ENCODE measurements at regions not wholly inside any gene's neighbourhood (a gene's known extent, or its start where the extent isn't known, plus 50 kb on each side); places are given as distances from the start of the nearest gene placed in this dataset.

DNA sequence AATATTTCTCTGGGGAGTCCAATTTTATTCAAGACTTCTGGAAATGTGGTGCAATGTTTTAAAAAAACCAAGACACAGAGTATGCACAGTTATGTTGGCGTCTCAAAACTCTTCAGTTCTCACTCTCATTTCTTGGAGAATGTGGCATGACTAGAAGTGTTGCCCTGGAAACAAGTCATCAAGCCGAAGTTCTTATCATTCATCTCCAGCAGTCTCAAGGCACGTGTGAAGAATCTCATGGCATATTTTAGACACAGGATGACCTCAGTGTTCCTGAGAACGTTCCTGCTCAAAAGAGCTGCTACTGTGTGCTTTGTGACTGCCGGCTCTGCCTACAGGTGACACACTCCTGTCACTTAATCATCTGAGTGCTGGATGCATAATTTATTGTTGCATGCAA is 147.4 kb upstream of the IRX4 start:
- Mint-ChIP-seq H3K4me3 (no peak overlapping the region), H3K27me3 (ENCODE audit: insufficient read depth) (peaks cover 28% of the 10 kb centered on the region), H3K27ac (no peak overlapping the region), H3K36me3 (ENCODE audit: low read depth) (no peaks in the 10 kb centered on the region), H3K4me1 (ENCODE audit: low read depth) (no peaks in the 10 kb centered on the region), H3K9me3 (no peaks in the 10 kb centered on the region)
- DNase-seq (ENCODE audit: low spot score): no peak
- intact Hi-C loops (cut with micrococcal nuclease): no loop called here

GRCh38 chr5:2029206-2029605 is 146.5 kb upstream of the IRX4 start:
- H3K27ac Mint-ChIP-seq: no peak overlapping the region
- no peak for DNase-seq (ENCODE audit: low spot score)

DNA sequence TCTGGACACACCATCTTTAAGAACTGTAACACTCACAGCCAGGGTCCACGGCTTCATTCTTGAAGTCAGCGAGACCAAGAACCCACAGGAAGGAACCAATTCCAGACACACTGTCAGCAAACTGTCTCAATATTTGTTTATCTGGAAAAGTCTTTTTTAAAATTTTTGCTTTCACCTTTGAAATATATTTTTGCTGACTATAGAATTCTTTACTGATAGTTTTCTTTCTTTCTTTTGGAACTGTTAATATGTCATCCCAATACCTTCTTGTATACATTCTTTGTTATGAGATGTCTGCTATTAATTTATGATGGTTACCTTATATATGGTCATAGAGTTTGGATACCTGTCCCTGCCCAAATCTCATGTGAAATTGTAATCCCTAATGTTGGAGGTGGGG is 145.1 kb upstream of the IRX4 start:
- DNase-seq (ENCODE audit: low spot score): no peak
- Mint-ChIP-seq H3K27me3 (ENCODE audit: insufficient read depth) (peaks cover 24% of the 10 kb centered on the region), H3K36me3 (ENCODE audit: low read depth) (no peaks in the 10 kb centered on the region), H3K9me3 (no peaks in the 10 kb centered on the region), H3K4me3 (no peak overlapping the region), H3K27ac (no peak overlapping the region), H3K4me1 (ENCODE audit: low read depth) (no peaks in the 10 kb centered on the region)
- intact Hi-C loops (cut with micrococcal nuclease): no loop called here

More at GRCh38 chr5:2029206-2029605, 146.5 kb upstream of the IRX4 start:
- H3K9me3 Mint-ChIP-seq: no peaks in the 10 kb centered on the region
- peaks cover 30% of the 10 kb centered on the region for H3K27me3 Mint-ChIP-seq (ENCODE audit: insufficient read depth)
- H3K36me3 Mint-ChIP-seq (ENCODE audit: low read depth): no peaks in the 10 kb centered on the region
- intact Hi-C loops (cut with micrococcal nuclease): no loop called here
- no peak overlapping the region for H3K4me3 Mint-ChIP-seq
- no peaks in the 10 kb centered on the region for H3K4me1 Mint-ChIP-seq (ENCODE audit: low read depth)

- H3K9me3 Mint-ChIP-seq: no peaks in the 10 kb centered on the region
- no peaks in the 10 kb centered on the region for H3K4me1 Mint-ChIP-seq (ENCODE audit: low read depth)
- intact Hi-C loops (cut with micrococcal nuclease): no loop called here
- peaks cover 13% of the 10 kb centered on the region for H3K27me3 Mint-ChIP-seq (ENCODE audit: insufficient read depth)
- H3K27ac Mint-ChIP-seq: no peak overlapping the region
- no peak for DNase-seq (ENCODE audit: low spot score)
- no peak overlapping the region for H3K4me3 Mint-ChIP-seq
- H3K36me3 Mint-ChIP-seq (ENCODE audit: low read depth): no peaks in the 10 kb centered on the region
Observed at GRCh38 chr5:2024986-2025721, 142.4 kb upstream of the IRX4 start.

DNA sequence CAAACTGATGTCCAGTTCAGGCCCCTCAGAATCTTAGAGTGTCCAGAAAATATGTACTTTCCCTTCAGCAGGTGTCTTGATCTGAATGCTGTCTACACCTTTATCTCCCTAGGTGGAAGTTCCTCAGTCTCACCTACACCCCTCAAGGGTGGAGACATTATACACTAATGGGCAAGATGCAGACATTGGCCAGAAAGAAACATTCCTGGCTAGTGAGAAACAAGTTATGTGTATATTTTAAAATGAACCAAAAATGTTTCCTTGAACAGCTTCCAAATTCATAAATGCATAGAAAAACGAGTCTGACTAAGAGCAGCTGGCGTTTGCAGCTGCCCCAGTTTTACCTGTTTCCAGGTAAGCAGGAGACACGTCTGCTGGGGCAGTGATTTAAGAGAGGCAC is 140.5 kb upstream of the IRX4 start:
- H3K36me3 Mint-ChIP-seq (ENCODE audit: low read depth): no peaks in the 10 kb centered on the region
- H3K9me3 Mint-ChIP-seq: no peaks in the 10 kb centered on the region
- no peaks in the 10 kb centered on the region for H3K4me1 Mint-ChIP-seq (ENCODE audit: low read depth)
- H3K27me3 Mint-ChIP-seq (ENCODE audit: insufficient read depth): peaks cover 8% of the 10 kb centered on the region
- DNase-seq (ENCODE audit: low spot score): no peak
- H3K4me3 Mint-ChIP-seq: no peak overlapping the region
- no peak overlapping the region for H3K27ac Mint-ChIP-seq
- intact Hi-C loops (cut with micrococcal nuclease): no loop called here

GRCh38 chr5:2022436-2022835 is 139.7 kb upstream of the IRX4 start:
- Mint-ChIP-seq H3K27me3 (ENCODE audit: insufficient read depth) (peaks cover 8% of the 10 kb centered on the region), H3K4me3 (no peak overlapping the region), H3K27ac (no peak overlapping the region), H3K36me3 (ENCODE audit: low read depth) (no peaks in the 10 kb centered on the region), H3K9me3 (no peaks in the 10 kb centered on the region), H3K4me1 (ENCODE audit: low read depth) (no peaks in the 10 kb centered on the region)
- no peak for DNase-seq (ENCODE audit: low spot score)
- intact Hi-C loops (cut with micrococcal nuclease): no loop called here

DNA sequence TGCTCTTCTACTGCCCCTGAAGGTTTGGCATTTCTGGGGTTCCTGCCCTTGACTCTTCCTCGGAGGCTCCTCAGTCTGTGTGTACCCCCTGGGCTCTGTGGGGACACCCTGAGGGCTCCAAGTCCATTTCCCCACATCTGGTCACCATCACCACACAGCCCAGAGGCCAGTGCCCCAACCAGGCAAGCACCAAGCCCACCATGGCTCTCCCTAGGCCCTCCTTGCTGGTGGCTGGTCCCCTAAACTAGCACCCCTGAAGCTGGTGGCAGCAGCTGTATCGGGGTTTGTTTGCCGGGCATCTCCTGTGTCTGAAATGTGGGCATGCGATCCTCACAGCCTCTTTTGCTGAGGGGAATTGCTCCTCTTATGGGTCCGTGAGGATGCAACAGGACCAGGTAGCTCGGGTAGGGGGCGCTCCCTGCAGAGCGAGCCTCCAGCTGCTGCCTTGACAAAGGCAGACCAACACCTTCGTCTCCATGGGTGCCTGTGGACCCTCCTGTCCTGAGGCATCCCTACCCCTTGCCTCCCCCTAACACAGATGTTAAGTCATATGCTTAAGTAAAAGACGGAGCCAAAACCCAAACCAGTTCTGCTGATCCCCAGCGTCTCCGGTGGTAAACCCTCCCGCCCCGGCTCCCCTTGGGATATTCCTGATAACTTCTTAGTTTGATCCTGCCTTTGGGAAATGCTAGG is 138.9 kb upstream of the IRX4 start:
- Mint-ChIP-seq H3K36me3 (ENCODE audit: low read depth) (no peaks in the 10 kb centered on the region), H3K9me3 (no peaks in the 10 kb centered on the region), H3K27ac (no peak overlapping the region), H3K4me1 (ENCODE audit: low read depth) (no peaks in the 10 kb centered on the region), H3K27me3 (ENCODE audit: insufficient read depth) (peaks cover 8% of the 10 kb centered on the region), H3K4me3 (no peak overlapping the region)
- no peak for DNase-seq (ENCODE audit: low spot score)
- intact Hi-C loops (cut with micrococcal nuclease): no loop called here

DNA sequence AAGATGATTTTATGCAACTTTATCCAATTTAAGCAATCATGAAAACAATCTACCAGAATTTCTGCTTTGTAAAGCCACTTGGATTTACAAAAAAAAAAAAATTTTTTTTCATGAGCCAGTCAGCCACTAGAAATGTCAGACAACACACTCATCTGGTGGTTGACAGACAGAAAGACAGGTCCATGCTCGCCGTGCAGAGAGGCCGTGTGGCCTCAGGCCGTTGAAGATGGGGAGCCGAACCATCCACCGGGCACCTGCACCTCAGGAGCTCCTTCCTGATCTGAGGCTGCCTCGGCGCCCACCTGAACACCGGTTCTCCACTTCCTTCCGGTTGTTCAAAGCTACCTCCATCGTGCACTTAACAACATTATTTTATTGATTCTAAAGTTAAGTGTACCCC is 138.0 kb upstream of the IRX4 start:
- no peak overlapping the region for H3K27ac Mint-ChIP-seq
- H3K4me3 Mint-ChIP-seq: no peak overlapping the region
- no peaks in the 10 kb centered on the region for H3K36me3 Mint-ChIP-seq (ENCODE audit: low read depth)
- no peak for DNase-seq (ENCODE audit: low spot score)
- intact Hi-C loops (cut with micrococcal nuclease): no loop called here
- H3K4me1 Mint-ChIP-seq (ENCODE audit: low read depth): no peaks in the 10 kb centered on the region
- peaks cover 5% of the 10 kb centered on the region for H3K27me3 Mint-ChIP-seq (ENCODE audit: insufficient read depth)
- no peaks in the 10 kb centered on the region for H3K9me3 Mint-ChIP-seq

GRCh38 chr5:2019716-2020115 is 137.0 kb upstream of the IRX4 start:
- intact Hi-C loops (cut with micrococcal nuclease): no loop called here
- DNase-seq (ENCODE audit: low spot score): no peak
- Mint-ChIP-seq H3K27me3 (ENCODE audit: insufficient read depth) (peaks cover 2% of the 10 kb centered on the region), H3K4me1 (ENCODE audit: low read depth) (no peaks in the 10 kb centered on the region), H3K9me3 (no peaks in the 10 kb centered on the region), H3K4me3 (no peak overlapping the region), H3K36me3 (ENCODE audit: low read depth) (no peaks in the 10 kb centered on the region), H3K27ac (no peak overlapping the region)

- Mint-ChIP-seq H3K9me3 (no peaks in the 10 kb centered on the region), H3K36me3 (ENCODE audit: low read depth) (no peaks in the 10 kb centered on the region), H3K27ac (no peak overlapping the region), H3K4me3 (no peak overlapping the region), H3K27me3 (ENCODE audit: insufficient read depth) (peaks cover 2% of the 10 kb centered on the region), H3K4me1 (ENCODE audit: low read depth) (no peaks in the 10 kb centered on the region)
- intact Hi-C loops (cut with micrococcal nuclease): no loop called here
- no peak for DNase-seq (ENCODE audit: low spot score)
Observed at GRCh38 chr5:2018390-2018724, 135.6 kb upstream of the IRX4 start.

- DNase-seq (ENCODE audit: low spot score): no peak
- Mint-ChIP-seq H3K4me3 (no peak overlapping the region), H3K9me3 (no peaks in the 10 kb centered on the region), H3K36me3 (ENCODE audit: low read depth) (no peaks in the 10 kb centered on the region), H3K27me3 (ENCODE audit: insufficient read depth) (no peaks in the 10 kb centered on the region), H3K27ac (no peak overlapping the region), H3K4me1 (ENCODE audit: low read depth) (no peaks in the 10 kb centered on the region)
- intact Hi-C loops (cut with micrococcal nuclease): loop anchor here (1.0 kb wide), 1 partner anchor 279 kb away; no protein-coding TSS in a partner anchor
Observed at GRCh38 chr5:2017540-2018389, 135.0 kb upstream of the IRX4 start.

- DNase-seq (ENCODE audit: low spot score): no peak
- Mint-ChIP-seq H3K4me3 (no peak overlapping the region), H3K36me3 (ENCODE audit: low read depth) (no peaks in the 10 kb centered on the region), H3K27me3 (ENCODE audit: insufficient read depth) (no peaks in the 10 kb centered on the region), H3K27ac (no peak overlapping the region), H3K4me1 (ENCODE audit: low read depth) (no peaks in the 10 kb centered on the region), H3K9me3 (no peaks in the 10 kb centered on the region)
- intact Hi-C loops (cut with micrococcal nuclease): no loop called here
Observed at GRCh38 chr5:2015961-2016360, 133.2 kb upstream of the IRX4 start.
